Astrocyte of the hippocampus (primary cell): ENCODE measurements at regions not wholly inside any gene's neighbourhood (a gene's known extent, or its start where the extent isn't known, plus 50 kb on each side); places are given as distances from the start of the nearest gene placed in this dataset.
A peak's percentile ranks its signal among the peaks of the same experiment; 100 is the strongest.

Source experiments
- DNase-seq: peaks from one replicate; pipeline ENCODE4 v3.0.0; 2011; ENCODE audit warnings: low read depth, low spot score

DNA sequence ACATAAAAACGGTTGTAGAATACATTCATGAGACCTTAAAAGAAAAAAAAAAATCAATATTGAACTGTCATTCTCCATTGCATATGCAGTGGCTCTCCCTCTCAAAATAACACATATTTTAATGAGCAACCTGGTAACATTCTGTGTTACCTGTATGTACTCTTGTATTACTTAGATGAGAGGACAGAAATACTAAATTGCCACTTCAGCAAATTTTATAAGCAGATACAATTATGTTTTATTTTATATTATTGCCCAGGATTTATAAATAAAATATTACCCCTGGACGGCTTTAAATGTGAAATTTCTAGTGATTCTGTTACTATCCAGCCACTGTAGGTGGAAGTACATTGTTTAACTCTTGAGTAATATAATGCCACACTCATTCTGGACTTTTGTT, 463.2 kb upstream of the ROBO1 start:
- DNase-seq: no peak

DNA sequence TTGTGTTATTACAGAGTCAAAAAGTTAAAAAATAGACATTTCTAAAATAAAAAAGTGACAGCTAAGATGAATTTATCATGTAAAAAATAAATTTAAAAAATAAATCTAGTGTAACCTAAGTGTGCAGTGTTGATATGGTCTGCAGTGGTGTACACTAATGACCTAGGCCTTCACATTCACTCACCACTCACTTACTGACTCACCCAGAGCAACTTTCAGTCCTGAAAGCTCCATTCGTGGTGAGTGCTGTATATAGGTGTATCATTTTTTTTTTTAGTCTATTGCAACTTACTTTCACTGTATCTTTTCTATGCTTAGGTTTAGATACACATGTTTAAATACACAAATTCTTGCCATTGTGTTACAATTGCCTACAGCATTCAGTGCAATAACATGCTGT, 459.4 kb upstream of the ROBO1 start:
- no peak for DNase-seq

DNA sequence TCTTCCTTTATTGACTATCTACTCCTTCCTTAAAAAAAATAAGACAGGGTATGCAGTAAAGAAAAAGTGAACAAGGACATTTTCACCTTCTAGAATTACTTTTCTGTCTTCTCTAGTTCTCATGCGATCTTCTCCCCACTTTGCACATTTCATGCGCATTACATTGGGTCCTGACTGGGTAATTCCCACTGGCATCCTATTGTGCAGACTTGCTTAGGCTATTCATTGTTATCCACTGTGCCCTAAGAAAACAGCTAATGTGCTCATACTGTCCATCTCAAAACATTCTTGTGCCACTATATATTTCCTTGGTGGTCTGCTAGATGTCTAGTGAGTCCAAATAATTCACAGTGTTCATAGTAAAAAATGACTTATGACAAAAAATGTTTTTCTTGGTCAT, 447.4 kb upstream of the ROBO1 start:
- DNase-seq: no peak

DNA sequence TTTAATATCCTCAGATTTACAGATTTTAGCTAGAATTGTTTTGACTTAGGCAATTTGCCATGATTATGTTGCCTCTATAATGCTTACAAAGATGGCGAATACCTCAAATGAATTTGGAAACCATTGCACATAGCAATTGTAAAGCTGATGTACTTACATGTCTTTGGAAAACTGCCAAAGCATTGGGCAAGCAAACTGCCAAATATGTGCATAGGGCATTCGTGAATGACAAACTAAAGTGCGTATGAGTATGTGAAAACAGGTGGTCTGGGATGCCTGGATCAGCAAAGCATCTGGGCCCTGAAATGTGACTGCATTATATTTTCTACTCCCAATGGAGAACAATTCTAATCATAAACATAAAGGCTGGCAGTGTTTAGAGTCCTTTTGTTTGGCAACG, 445.3 kb upstream of the ROBO1 start:
- DNase-seq: no peak

DNA sequence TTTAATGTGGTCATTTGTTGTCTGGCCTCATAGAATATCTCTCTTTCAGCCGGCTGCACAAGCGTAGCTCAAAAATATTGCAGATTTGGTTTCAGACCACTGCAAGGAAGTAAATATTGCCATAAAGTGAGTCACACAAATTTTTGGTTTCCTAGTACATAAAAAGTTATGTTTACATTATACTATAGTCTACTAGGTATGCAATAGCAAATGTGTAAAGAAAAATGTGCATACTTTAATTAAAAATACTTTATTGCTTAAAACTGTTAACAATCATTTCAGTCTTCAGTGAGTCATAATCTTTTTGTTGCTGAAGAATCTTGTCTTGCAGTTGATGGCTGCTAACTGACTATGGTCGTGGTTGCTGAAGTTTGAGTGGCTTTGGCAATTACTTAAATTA, 425.1 kb upstream of the ROBO1 start:
- DNase-seq: peak; percentile 9

DNA sequence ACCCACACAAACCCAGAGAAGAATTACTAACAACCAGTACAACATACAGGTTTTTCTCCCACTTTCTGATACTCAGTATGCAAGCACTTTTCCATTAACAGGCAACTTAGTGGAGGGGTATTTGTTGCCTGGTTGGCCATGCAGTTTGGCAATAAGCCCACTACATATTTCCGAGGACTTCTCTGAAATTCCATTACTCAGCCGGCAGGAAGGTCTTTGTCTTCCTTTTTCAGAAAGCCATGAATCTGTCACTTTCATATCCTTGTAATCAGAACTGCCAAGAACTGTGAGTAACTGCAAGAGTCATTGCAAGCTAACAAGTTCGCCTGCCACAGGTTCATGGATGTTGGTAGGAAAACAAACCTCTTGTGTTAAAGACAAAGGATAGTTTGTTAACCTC, 422.3 kb upstream of the ROBO1 start:
- peak; percentile 96 for DNase-seq

DNA sequence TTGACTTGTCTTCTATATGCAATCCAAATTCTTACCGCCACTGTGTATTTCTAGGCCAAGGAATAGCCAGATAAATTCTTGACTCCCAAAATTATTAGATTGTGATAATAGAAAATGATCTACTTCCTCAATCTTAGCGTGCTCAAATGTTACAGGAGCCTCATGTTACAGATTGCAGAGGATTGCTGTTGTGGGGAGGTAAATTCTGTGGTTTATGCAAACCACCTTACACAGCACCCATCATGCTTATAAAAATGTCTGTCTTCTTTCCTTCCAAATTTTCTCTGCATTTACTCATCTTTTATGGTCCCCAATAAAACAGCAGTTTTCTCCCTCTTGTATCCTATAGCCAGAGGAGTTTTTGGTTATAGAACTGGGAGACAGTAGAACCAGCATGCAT, 420.2 kb upstream of the ROBO1 start:
- no peak for DNase-seq

DNA sequence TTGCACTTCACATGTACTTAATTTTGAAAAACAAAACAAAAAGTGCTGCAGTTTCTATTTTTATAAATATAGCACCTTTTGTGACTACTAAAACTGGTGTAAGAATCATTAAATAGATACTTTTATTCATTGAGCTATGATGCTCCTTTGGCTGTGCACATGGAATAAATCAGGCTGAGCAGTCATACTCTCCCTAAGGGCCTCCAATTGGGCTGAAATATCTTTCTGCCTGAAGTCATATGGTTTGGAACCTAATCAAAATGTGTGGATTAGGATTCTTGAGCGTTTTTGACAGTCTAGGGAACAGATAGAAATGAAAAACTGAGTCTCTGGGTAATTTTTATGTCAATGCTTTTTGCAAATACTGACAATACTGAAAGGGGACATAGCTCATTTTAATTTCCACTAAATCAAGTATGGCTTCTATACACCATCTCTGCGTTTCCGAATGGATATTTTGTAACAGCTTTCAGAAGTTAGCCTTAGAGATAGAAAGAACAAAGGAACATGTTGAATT, 392.2 kb upstream of the ROBO1 start:
- no peak for DNase-seq

DNA sequence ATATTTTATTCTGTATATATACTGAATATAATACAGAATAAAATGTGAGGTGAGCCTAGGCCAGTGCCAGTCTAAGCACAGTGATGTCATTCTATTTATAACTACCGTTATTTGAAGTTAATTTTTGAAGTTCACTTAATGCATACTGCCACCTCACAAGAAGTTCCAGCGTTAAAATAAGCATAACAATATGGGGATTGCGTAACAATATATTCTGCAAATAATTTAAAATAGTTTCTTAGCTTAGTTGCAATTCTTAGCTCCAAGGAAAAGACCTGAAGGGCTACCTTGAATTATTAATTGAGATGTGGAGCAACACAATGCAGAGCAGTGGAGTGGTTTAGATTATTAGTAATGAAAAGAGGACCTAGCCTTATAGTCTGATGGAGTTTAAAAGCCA, 390.5 kb upstream of the ROBO1 start:
- no peak for DNase-seq

DNA sequence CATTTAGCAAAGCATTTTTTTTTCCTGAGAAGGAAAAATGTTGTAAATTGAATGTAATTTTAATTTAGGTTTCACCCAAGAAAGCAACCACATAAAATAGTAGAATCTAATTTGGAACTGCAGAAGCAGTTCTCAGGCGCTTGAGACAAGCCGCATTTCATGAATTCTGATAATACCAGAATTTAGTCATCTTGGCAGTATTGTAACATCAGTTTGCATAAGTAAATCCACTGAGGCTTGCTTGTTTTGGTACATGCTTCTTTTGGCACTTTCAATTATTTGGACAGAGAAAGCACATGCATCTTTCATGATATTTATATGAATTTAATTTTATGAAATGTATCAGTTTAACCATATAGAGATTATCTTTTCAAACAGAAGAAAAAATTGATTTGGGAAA, 389.7 kb upstream of the ROBO1 start:
- peak; percentile 23 for DNase-seq

DNA sequence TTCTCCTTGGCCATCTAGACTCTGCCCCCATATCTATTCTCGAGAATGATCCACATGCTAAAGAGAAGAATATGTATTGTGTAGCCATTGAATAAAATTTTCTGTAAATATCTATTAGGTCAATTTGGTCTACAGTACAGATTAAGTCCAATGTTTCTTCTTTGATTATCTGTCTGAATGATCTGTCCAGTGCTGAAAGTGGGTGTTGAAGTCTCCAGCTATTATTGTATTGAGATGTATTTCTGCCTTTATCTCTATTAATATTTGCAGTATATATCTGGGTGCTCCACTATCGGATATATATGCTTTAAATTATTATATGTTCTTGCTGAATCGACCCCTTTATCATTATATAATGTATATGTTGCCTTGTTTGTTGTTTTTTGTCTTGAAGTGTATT, 384.9 kb upstream of the ROBO1 start:
- DNase-seq: no peak

DNA sequence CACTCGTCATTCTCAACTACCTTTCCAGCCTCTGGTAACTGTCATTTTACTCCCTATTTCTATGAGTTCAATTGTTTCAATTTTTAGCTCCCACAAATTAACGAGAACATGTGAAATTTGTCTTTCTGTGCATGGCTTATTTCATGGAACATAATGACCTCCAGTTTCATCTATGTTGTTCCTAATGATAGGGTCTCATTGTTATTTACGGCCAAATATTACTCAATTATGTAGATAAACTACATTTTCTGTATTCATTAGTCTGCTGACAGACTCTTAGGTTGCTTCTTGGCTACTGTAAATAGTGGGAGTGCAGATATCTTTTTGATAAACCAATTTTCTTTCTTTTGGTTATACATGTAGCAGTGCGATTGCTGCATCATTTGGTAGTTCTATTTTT, 374.9 kb upstream of the ROBO1 start:
- no peak for DNase-seq

DNA sequence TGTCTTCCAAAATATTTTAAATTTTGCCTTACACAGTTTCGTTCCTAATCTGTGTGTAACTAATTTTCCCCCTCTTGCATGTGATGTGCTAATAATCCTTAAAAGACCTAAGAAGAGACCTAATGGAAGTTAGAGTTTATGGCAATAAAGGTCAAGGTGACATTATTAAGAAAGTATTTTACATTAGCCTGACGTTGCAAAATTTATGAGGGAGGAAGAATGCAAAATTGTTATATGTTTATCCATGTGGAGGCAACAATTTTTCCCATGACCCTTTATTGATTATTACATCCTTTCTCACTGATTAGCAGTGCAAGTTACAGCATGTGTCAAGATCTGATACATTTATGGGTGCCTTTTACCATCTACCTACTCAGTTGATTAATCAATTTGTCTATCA, 373.8 kb upstream of the ROBO1 start:
- no peak for DNase-seq

DNA sequence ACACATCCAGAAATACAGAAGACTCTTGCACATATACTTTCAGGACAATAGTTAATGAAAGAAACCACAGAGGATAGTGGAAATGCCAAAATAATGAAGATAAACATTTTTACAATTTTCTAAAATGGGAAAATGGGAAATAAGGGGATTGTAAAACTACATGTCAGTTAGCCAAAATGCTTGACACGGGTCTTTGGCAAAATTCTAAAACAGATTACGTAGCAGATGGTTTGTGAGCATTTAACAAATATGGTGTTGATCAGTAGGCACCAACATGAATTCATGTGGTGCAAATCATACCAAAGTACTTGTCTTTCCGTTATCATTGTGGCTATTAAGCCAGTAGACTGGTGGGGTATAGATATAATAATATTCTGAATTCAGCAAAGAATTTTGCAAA, 348.5 kb upstream of the ROBO1 start:
- no peak for DNase-seq

DNA sequence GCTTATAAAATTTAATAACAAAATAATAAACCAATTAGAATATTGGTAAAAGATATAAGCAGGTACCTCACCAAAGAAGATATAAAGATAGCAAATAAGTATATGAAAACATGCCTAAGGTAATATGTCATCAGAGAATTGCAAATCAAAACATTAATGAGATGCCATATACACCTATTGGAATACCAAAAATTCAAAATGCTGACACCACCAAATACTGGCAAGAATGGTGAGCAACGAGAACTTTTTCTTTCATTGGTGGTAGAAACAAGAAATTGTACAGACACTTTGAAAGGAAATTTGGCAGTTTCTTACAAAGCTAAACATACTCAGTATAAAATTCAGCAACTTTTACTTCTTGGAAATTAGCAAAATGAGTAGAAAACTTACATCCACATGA, 346.9 kb upstream of the ROBO1 start:
- no peak for DNase-seq

DNA sequence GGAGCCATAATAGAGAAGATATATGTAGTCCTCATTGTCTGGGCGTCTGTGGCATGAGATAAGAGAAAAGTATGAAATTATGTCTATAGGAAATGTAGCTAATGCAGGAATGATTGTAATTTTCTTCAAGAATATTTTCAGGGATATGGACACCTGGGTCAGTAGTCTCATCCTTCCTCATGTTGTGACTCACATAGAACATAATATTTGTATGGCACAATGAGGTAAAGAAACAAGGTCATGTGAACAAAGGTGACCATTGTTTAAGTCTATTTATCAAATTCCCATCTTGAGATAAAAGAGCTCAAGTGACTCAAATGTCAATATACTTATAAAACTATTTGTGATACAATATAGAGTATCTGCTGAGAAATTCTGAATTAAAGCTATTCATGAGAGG, 345.5 kb upstream of the ROBO1 start:
- DNase-seq: no peak

DNA sequence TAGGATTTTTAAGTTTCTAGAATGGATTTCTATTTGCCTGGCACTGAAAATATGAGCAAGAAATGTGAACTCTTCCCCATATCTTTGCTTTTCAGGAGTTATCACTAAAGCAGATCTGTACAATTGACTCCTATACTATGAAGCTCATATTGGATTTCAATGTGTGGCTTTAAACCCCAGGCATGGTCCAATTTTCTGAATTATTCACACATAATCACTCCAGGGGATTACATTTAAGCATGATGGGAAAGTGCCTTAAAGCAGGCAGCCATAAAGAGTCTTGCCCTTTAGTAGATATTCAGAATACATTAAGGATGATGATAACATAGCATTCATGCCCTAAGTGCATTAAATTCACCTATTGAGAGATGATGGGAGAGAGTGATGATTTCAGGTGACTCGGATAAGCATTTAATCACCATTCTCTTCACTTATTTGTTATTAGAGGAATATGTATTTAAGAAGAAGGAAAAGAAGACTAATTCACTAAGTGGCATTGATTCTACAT, 331.8 kb upstream of the ROBO1 start:
- no peak for DNase-seq

DNA sequence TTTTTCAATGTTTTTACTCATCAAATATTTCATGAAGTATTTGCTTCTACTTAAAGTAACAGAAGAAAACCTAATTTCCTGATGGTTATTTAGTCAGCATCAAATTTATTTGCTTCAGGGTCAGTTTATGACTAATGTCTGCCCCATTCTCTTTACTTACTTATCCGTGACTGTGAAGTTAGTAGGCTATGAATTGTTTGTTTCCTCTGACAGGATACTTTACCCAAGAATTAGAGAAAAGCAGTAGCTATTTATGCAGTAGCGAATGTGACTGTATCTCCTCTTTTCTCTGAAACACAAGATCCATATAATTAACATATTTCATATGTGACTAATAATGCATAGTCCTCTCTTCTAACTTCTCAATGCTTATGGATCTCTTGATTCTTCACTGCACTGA, 329.9 kb upstream of the ROBO1 start:
- DNase-seq: peak; percentile 21

DNA sequence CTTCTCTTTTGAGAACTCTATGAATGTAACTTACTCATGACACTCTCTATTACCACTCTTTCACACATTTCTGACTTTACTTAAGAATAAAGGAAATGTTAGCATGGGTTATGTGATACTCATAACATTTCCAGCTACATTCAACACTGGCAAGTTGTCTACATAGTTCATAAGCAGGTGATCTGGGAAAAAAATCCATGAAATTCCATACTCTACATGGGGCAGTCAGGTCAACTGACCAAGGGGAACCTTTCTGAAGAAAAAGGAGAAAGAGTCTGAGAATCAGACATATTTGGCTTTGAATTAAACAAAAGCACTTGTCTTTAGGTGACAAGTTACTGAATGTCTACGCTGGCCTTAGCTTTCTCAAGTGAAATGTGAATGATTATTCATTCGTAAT, 329.1 kb upstream of the ROBO1 start:
- DNase-seq: no peak

DNA sequence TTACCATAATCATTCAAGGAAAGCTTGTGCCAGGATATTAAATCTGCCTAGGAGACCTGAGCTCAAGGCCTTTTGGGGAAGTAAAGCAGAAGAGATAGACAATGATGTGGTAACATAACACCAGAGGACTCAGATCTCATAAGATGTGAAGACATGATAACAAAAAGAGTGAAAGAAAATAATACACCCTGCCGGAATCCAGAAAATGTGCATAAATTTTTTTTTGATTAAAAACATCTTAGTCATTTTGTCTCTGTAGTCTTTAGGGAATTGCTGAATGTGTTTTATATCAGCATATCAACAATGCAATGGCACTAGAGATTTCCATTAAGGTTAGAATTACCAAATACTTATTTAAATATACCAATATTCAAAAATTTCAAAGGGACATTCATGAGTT, 326.8 kb upstream of the ROBO1 start:
- no peak for DNase-seq

DNA sequence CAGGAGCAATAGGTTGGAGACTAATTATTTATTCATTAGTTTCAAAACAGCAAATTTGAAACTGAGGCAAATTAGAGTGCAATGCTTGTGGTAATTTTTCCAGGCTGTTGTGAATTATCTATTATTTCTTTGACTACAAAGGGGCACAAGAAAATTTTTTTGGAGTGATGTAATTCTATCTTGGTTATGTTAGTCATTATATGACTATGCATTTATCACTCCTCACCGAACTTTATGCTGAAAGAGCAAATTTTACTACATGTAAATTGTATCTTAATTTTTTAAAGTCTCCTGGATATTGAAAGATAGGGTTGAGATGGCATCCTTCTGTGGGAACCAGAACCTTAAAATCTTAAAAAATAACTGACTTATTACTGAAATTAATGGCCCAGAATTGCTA, 320.0 kb upstream of the ROBO1 start:
- DNase-seq: peak; percentile 46

DNA sequence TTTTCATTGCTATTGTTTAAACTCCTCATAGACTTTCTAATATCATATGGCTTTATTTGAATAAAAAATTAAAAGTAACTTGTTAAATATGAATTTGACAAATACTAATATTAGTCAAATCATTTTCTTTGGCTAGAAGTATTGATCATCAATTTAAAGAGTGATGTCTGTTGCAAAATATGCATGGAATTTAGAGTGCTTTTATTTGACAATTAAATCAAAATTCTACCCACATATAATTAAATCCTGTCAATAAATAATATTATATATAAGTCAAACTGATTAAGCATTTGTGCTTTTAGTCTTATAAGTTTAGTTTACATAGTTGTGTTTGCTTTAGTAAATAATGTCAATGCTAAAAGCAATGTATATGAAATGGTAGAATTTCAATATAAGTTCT, 318.6 kb upstream of the ROBO1 start:
- DNase-seq: no peak

DNA sequence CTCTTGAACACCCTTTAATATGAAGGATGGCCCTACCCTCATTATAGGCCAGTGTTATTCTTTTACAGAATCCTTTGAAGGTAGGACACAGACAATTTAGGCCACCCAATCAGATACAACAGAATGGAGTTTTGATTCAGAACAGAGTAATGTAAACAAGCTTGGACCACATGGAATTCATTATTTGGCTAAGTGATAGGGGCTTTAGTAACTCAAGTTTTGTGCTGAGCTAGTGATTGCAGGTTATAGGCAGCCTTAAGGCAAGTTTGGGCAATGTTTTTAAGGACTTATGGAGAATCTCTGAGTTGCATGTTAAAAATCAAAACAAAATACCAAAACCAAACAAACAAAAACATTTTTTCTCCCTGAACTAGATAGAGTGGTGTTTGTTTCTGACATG, 312.1 kb upstream of the ROBO1 start:
- peak; percentile 8 for DNase-seq

DNA sequence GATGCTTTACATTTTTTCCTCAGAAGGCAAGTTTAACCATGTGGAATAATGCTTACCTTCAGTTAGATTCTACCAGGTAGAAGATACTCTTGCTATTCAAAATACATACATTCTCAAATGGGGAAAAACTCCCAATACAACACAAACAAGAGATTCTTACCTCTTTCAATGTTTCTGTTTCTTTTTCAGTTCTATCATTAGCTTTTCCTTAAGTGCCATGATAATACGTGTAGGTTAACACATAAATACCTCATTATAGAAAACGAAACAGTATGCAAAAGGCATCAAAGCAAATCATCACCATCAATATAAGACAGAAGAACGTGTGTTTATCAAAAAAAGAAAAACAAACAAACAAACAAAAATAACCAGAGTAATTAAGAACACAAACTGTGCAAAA, 300.7 kb upstream of the ROBO1 start:
- no peak for DNase-seq

DNA sequence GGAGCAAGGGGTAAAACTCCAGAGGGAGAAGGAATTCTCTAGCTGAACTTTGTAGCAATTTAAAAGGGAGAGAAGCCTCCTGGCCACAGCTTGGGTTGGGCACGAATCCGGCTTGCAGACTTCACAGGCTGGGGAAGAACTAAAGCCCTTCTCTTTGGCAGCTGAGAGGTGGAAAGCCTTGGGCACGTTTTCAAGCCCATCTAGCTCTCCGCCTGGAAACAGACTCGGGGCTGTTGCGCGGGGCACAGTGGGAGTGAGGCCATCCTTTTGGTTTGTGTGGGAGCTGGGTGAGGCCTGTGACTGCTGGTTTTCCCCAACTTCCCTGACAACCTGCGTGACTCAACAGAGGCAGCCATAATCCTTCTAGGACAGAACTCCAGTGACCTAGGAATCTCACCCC, 295.7 kb upstream of the ROBO1 start:
- DNase-seq: no peak
